K562 (cell line): ENCODE measurements at regions not wholly inside any gene's neighbourhood (a gene's known extent, or its start where the extent isn't known, plus 50 kb on each side); places are given as distances from the start of the nearest gene placed in this dataset.

ENCODE experiments used
- ATAC-seq: fragments of 200-7000 bp; cut with Tn5 transposase; 3 replicates; pipeline ENCODE4 v1.9.1; 2020; ENCODE audit warnings: moderate library complexity
- BruUV-seq: library from RNA; stranded (reverse); fragments of 400-500 nt; replicated peaks from 2 replicates; lab custom pipeline; 2021; lab: Mats Ljungman, UMichigan
- CTCF ChIA-PET: fragments of 300-600 bp; formaldehyde crosslinking; extraction: SDS; loops from one replicate; lab custom pipeline; 2021; ENCODE audit warnings: low intra/inter-chr PET ratio; lab: Yijun Ruan, JAX
- POLR2A ChIA-PET: fragments of 300-600, 350-650 bp; sonication (Branson Sonifier 250); formaldehyde crosslinking; extraction: SDS; loops from one replicate; lab custom pipeline; 2021; ENCODE audit warnings: antibody characterized with exemption, inconsistent platforms; lab: Yijun Ruan, JAX
- DNase-seq, 4 experiments: peaks; one replicate each; pipeline versions ENCODE4 v3.0.0 to v3.0.0-alpha.2; 2011 to 2018; ENCODE audit warnings: low spot score in 3 of 4, mixed read lengths in 3 of 4; ENCODE audit errors: extremely low read depth in 1 of 4
- FAIRE-seq: peaks from 2 replicates; lab custom pipeline; 2011; peaks lifted over from hg19 to GRCh38; lab: Jason Lieb, UNC
- H2AFZ ChIP-seq: 2 replicates; pipeline ENCODE4 v1.6.0; 2011; ENCODE audit warnings: low read depth, low read length, control low read depth, inconsistent platforms
- H3K27ac ChIP-seq: fragments of 200-600 bp; 3 replicates; pipeline ENCODE4 v1.8.0; 2011; ENCODE audit warnings: low read depth, mild to moderate bottlenecking, control low read depth, inconsistent platforms, low read length, moderate library complexity, mixed read lengths; ENCODE audit errors: extremely low read depth
- H3K27me3 ChIP-seq, 2 experiments: fragments of 300-600 bp in 1 of 2; 2 replicates in 1 of 2; 3 replicates in 1 of 2; pipeline versions ENCODE4 v1.6.0 to v1.8.0; 2011; ENCODE audit warnings: inconsistent platforms in 2 of 2, low read length in 2 of 2, mild to moderate bottlenecking in 1 of 2, mixed read lengths in 1 of 2, moderate library complexity in 1 of 2; ENCODE audit not compliant: control insufficient read depth in 2 of 2, insufficient read depth in 2 of 2
- H3K36me3 ChIP-seq: fragments of 300-600 bp; 3 replicates; pipeline ENCODE4 v1.8.0; 2011; ENCODE audit warnings: mild to moderate bottlenecking, low read length, inconsistent platforms; ENCODE audit not compliant: control insufficient read depth, insufficient read depth
- H3K4me1 ChIP-seq, 2 experiments: fragments of 200-600 bp in 1 of 2; replicated peaks in 1 of 2; 2 replicates in 1 of 2; 3 replicates in 1 of 2; pipeline versions ENCODE4 v1.5.1 to v1.8.0; 2011; ENCODE audit warnings: inconsistent platforms in 2 of 2, low read length in 2 of 2, mild to moderate bottlenecking in 1 of 2, mixed read lengths in 1 of 2, moderate library complexity in 1 of 2; ENCODE audit not compliant: control insufficient read depth in 2 of 2, insufficient read depth in 2 of 2
- H3K4me2 ChIP-seq: 2 replicates; pipeline ENCODE4 v1.6.1; 2011; ENCODE audit warnings: low read length, control low read depth, inconsistent platforms, mixed read lengths; ENCODE audit not compliant: insufficient read depth
- H3K4me3 ChIP-seq: fragments of 200-600 bp; sonication (generic), shearing (Covaris generic); 2 replicates; pipeline ENCODE4 v1.5.1; 2016; ENCODE audit warnings: control low read depth, inconsistent platforms
- H3K79me2 ChIP-seq: fragments of 200-600 bp; 3 replicates; pipeline ENCODE4 v1.8.0; 2011; ENCODE audit warnings: low read length, inconsistent platforms; ENCODE audit not compliant: control insufficient read depth, insufficient read depth
- H3K9ac ChIP-seq, 2 experiments: 2 replicates each; pipeline versions ENCODE4 v1.6.0 to v1.6.1; 2011; ENCODE audit warnings: low read depth in 2 of 2, low read length in 2 of 2, control low read depth in 1 of 2, inconsistent platforms in 1 of 2, mild to moderate bottlenecking in 1 of 2, mixed read lengths in 1 of 2; ENCODE audit not compliant: insufficient read depth in 1 of 2
- H3K9me1 ChIP-seq: one replicate; pipeline ENCODE4 v1.6.0; 2011; ENCODE audit warnings: inconsistent platforms, mild to moderate bottlenecking, low read length, moderate library complexity; ENCODE audit not compliant: control insufficient read depth, insufficient read depth
- H3K9me3 ChIP-seq: replicated peaks from 2 replicates; pipeline ENCODE4 v1.5.1; 2011; ENCODE audit warnings: low read depth, low read length, inconsistent platforms; ENCODE audit not compliant: control insufficient read depth, insufficient read depth
- H4K20me1 ChIP-seq: replicated peaks from 2 replicates; pipeline ENCODE4 v1.6.1; 2011; ENCODE audit warnings: low read length, inconsistent platforms, mixed read lengths; ENCODE audit not compliant: control insufficient read depth, insufficient read depth
- CBX8 ChIP-seq: fragments of 200-600 bp; sonication (generic); IDR thresholded peaks from 2 replicates; pipeline ENCODE4 v1.6.1; 2012; ENCODE audit warnings: borderline replicate concordance, mixed run types, low read depth, mild to moderate bottlenecking, moderate library complexity, mixed read lengths, low read length, control low read depth, inconsistent platforms; ENCODE audit not compliant: poor library complexity, severe bottlenecking; ENCODE audit errors: extremely low read depth
- MTA2 ChIP-seq: fragments of 450-650 bp; IDR thresholded peaks from 2 replicates; pipeline ENCODE4 v1.6.1; 2016; ENCODE audit warnings: low read depth
- TFE3 ChIP-seq: fragments of 450-650 bp; formaldehyde crosslinking; IDR thresholded peaks from 2 replicates; pipeline ENCODE4 v1.4.0; 2020; ENCODE audit warnings: mild to moderate bottlenecking, mixed read lengths
- ZNF174 ChIP-seq: fragments of 250-450 bp; sonication (Bioruptor Pico); IDR thresholded peaks from 2 replicates; pipeline ENCODE4 v1.4.0; 2020; ENCODE audit warnings: mild to moderate bottlenecking
- ZNF263 ChIP-seq: sonication (generic); formaldehyde crosslinking; IDR thresholded peaks from 2 replicates; pipeline ENCODE4 v1.8.0; 2022; ENCODE audit warnings: mild to moderate bottlenecking, missing genetic modification reagents, borderline replicate concordance
- ZNF3 ChIP-seq: fragments of 250-450 bp; sonication (Bioruptor Pico); IDR thresholded peaks from 2 replicates; pipeline ENCODE4 v1.5.0; 2021; ENCODE audit warnings: mild to moderate bottlenecking, moderate library complexity
- ZNF785 ChIP-seq: fragments of 250-450 bp; sonication (Bioruptor Pico); IDR thresholded peaks from 2 replicates; pipeline ENCODE4 v1.4.0; 2020; ENCODE audit warnings: mild to moderate bottlenecking
- WGBS: fragments of 100-300 bp; shearing (Covaris generic); methylation state at CpG from one replicate; pipeline ENCODE4 v1.1.6; 2016; ENCODE audit warnings: low coverage, mixed read lengths; ENCODE audit not compliant: insufficient coverage; ENCODE audit errors: missing lambda C conversion rate; 5-methylcytosine and 5-hydroxymethylcytosine counted together
- in situ Hi-C: fragments of 300-500 bp; cut with MboI; formaldehyde crosslinking; loops from 4 replicates; pipeline ENCODE4 v1.15.0; 2018; ENCODE audit warnings: inconsistent platforms, mixed read lengths
- intact Hi-C: fragments of 100-400 bp; cut with micrococcal nuclease; formaldehyde crosslinking; loops from 2 replicates; pipeline ENCODE4 v1.14.2; 2022

GRCh38 chr7:84654273-84654672, 459.7 kb upstream of the SEMA3A start:
- FAIRE-seq (no peak), ATAC-seq (no peak)
- no TSS peak for BruUV-seq
- intact Hi-C loops (no loop called here), in situ Hi-C loops (no loop called here)
- H3K4me2 ChIP-seq: no peak overlapping the region
- no peaks in the 10 kb centered on the region for H3K9me3 ChIP-seq
- no peaks in the 10 kb centered on the region for H4K20me1 ChIP-seq
- no peak overlapping the region for H2AFZ ChIP-seq
- H3K9me1 ChIP-seq: no peaks in the 10 kb centered on the region
- POLR2A ChIA-PET: no interaction called here
- no peak overlapping the region for H3K27ac ChIP-seq
- TF ChIP-seq CBX8: no peak
- peak; percentile 73 for TF ChIP-seq TFE3
- TF ChIP-seq MTA2: no peak
- TF ChIP-seq ZNF3 (CRISPR knock-in tag): no peak
- TF ChIP-seq ZNF174 (CRISPR knock-in tag): no peak
- TF ChIP-seq ZNF785 (CRISPR knock-in tag): no peak
- TF ChIP-seq ZNF263 (CRISPR knock-in tag): no peak
- TF ChIP-seq, all 486 proteins: peak for 1
- no peaks in the 10 kb centered on the region for H3K36me3 ChIP-seq
- DNase-seq: no peak
- 84% methylated on average over 1 of the region's 1 CpG for WGBS
- no peak overlapping the region for H3K4me3 ChIP-seq
- CTCF ChIA-PET: no interaction called here
- no peaks in the 10 kb centered on the region; a peak in 1 of 5 replicates for H3K4me1 ChIP-seq
- no peak overlapping the region for H3K9ac ChIP-seq
- H3K27me3 ChIP-seq: no peaks in the 10 kb centered on the region
- H3K79me2 ChIP-seq: no peaks in the 10 kb centered on the region
